Stromal cell of bone marrow (primary cell): ENCODE measurements at regions not wholly inside any gene's neighbourhood (a gene's known extent, or its start where the extent isn't known, plus 50 kb on each side); places are given as distances from the start of the nearest gene placed in this dataset.

Experiments
- DNase-seq: peaks from one replicate; pipeline ENCODE4 v3.0.0-alpha.2; 2012; ENCODE audit warnings: low read depth

DNA sequence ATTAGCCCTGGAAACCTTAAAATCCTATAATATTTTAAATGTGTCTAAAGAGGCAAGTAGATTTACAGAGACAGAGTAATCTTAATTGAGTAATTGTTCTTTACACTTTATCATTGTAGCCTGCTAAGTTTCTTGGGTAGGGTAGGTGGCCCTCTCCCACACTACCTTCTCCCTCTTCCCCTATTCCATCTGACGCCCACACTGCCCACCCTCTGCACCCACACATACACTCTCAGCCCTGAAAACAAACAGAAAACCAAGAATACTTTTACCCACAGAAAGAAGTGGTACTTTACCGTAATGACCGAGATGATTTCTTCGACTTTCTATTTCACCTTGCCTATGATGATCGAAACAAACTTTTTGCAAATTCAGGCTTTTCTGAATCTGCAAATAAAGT, 320.4 kb upstream of the OBI1 start:
- DNase-seq = no peak

GRCh38 chr13:78978381-78978998, 319.5 kb upstream of the OBI1 start:
- peak; percentile 19 for DNase-seq

- no peak for DNase-seq
These were observed 318.4 kb upstream of the OBI1 start for GRCh38 chr13:78977311-78977710.

GRCh38 chr13:78976696-78977095, 317.7 kb upstream of the OBI1 start:
- no peak for DNase-seq

GRCh38 chr13:78972561-78972960, 313.6 kb upstream of the OBI1 start:
- DNase-seq = no peak

GRCh38 chr13:78971355-78972025, 312.5 kb upstream of the OBI1 start:
- no peak for DNase-seq

- DNase-seq = no peak
These were observed 301.9 kb upstream of the OBI1 start for GRCh38 chr13:78960881-78961280.

DNA sequence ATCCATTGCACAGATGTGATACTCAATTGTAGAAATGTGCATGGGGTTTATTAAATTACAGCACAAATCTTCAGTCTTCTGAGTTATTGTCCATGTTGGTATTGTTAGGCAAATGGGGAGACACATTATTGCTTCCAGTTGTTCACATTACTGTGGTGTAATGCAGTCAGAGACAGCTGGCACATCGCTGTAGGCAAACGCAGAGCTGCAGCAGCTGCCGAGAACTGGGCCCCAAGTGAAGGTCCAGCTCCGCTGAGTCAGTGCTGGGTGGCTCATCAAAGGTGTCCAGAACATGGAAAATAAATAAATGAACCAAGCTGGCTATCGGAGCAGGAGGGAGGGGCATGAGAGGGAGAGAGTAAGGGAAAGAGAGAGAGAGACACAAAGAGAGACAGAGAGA, 299.1 kb upstream of the OBI1 start:
- DNase-seq = no peak

DNA sequence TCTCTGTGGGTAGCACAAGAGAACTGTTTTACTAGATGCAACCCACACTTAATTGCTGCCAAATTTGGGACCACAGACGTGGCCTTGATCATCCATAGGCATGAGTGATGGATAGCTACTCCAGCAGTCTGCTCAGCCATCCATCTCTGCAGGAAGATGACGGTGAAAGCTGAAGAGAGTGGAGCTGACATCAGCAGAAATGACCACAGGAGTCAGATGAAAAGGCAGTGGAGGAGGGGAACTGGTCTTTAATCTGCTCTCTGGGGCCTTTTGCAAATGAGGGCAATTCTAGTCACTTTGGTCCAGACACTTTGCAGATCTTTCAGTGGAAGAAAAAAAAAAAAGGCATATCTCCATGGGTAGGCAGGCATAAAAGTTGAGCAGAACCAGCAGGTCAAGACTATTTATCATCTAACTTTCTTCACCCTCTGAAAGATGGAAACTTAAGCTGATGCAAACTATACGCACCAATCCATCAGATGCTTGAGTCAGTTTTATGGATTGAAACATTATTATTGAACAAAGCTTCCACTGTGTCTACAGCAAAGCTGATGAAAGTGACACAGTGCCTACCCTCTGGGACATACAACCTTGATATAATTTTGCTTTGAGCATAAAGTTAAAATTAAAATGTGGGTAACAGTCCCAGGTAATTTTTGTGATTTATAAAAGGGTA, 281.6 kb upstream of the OBI1 start:
- no peak for DNase-seq

DNA sequence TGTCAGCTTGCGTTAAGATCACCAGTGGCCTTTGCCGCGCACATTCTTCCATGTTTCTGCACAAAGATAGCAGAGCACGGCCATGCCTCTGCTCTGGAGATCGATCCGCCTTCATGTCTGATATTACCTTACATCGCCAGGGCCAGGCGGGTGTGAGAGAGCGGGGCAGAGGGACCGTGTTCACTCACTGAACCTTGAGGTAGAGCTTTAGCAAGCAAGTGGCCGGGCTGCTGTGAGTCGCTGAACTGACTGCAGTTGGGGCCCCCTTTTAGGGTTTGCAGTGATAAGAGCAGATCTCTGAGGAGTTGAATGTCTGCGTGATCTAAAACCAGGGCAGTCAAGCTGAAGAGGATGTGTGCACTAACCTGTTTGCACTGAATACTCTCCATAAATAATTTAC, 275.4 kb upstream of the OBI1 start:
- DNase-seq = no peak

DNA sequence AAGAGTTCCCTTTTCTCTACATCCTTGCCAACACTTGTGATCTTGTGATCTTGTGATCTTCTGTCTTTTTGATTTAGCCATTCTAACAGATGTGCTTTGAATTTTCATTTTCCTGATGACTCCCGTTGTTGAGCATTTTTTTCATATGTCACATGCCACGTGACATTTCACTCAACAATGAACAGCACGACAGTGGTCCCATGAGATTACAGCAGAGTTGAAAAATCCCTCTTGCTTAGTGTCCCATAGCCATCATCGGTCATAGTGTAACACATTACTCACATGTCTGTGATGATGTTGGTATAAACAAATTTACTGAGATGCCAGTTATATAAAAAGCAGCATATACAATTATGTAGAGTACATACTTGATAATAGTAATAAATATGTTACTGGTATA, 256.1 kb upstream of the OBI1 start:
- no peak for DNase-seq

DNA sequence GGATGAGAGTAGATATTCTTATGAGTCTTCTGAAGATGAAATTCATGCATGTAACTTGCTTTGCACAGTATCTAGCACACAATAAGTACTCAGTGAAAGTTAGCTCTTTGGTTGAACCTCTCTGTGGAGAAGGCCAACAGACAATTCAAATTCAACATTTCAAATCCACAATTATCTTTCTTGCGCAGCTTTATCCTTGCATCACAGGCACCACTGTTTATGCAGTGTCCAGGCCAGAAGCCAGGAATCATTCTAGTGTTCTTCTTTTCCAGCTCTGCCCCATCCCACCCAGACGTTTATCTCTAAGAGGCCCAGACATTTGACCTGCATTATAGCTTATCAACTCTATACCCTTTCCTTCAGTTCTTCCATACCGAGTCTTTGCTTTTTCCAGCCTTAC, 254.7 kb upstream of the OBI1 start:
- no peak for DNase-seq

GRCh38 chr13:78910147-78910546, 251.2 kb upstream of the OBI1 start:
- DNase-seq = no peak

DNA sequence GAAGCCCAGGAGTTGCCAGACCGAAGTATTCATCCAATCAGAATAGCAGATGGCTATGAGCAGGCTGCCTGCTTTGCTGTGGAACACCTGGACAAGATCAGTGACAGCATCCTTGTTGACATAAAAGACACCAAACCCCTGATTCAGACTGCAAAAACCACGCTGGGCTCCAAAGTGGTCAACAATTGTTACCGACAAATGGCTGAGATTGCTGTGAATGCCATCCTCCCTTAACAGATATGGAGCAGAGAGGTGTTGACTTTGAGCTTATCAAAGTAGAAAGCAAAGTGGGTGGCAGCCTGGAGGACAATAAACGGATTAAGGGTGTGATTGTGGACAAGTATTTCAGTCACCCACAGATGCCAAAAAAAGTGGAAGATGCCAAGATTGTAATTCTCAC, 250.3 kb upstream of the OBI1 start:
- no peak for DNase-seq

DNA sequence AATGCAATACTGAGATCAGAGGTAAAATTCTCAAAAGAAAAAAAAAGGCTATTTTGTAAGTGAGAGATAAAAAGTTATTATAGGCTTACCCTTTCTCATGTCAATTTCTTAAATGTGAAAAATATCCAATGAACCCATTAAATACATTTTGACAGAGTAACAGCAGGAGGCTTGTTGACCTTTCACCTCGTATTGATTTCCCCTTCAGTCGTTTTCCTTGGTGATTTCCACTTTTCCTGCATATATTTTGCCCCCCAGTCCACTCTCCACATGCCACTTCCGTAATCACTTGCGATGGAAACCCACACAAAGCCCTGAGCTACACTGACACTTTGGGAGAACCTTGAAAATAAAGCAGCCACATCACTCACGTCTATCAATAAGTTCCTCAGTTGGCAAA, 248.1 kb upstream of the OBI1 start:
- no peak for DNase-seq

GRCh38 chr13:78897200-78897599, 238.2 kb upstream of the OBI1 start:
- DNase-seq = no peak

DNA sequence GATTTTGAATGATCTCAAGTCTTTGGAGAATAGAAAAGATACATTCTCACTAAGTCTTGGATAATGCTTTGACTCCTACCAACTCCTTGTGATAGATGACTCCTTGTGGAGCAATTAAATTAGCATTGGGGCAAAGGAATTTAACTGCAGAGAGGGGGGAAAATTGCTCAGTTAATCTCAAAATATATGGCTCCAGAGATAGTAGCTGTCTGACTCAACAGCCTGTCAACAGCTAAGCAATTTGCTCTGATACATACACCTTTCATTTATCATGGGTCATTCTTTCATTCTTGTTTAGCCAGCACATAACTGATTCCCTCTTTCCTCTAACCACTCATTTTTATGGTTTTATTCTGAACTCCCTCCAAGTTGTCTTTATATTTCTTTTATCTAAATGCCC, 225.6 kb upstream of the OBI1 start:
- no peak for DNase-seq

DNA sequence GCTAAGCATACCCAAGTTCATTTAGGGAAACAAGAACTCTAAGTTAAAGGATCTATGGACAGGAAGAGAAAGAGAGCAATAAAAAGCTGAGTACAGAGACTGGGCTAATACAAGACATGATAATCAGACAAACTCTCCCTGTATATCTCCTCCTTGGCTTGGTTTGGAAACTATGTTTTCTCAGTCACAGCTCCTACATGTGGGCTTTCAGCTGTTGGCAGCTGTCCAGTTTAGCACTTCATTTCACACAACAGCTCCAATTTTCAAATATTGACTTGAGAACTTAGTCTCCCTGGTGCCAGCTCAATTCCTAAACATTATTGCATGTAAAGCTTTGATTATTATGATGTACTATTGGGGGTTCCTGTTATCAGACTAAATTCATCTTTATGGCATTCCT, 222.8 kb upstream of the OBI1 start:
- DNase-seq = no peak

- no peak for DNase-seq
These were observed 222.1 kb upstream of the OBI1 start for GRCh38 chr13:78881054-78881453.

GRCh38 chr13:78876915-78877549, 218.1 kb upstream of the OBI1 start:
- DNase-seq = no peak

- DNase-seq = no peak
These were observed 217.0 kb upstream of the OBI1 start for GRCh38 chr13:78875792-78876580.

- no peak for DNase-seq
These were observed 210.0 kb upstream of the OBI1 start for GRCh38 chr13:78868991-78869390.
